Naive thymus-derived CD4-positive, alpha-beta T cell (primary cell): ENCODE measurements at regions not wholly inside any gene's neighbourhood (a gene's known extent, or its start where the extent isn't known, plus 50 kb on each side); places are given as distances from the start of the nearest gene placed in this dataset.

Source experiments
- ATAC-seq: fragments of 150-1000 bp; cut with Tn5 transposase; 2 replicates; pipeline ENCODE4 v1.10.0; 2021; ENCODE audit warnings: mild to moderate bottlenecking, moderate library complexity
- CTCF ChIA-PET: fragments of 350-600 bp; sonication (Branson Sonifier 250); formaldehyde crosslinking; loops from one replicate; lab custom pipeline; 2021; ENCODE audit warnings: antibody characterized with exemption; lab: Charles Lee
- POLR2A ChIA-PET: fragments of 350-600 bp; sonication (Branson Sonifier 250); formaldehyde crosslinking; loops from one replicate; lab custom pipeline; 2021; ENCODE audit warnings: antibody characterized with exemption, inconsistent platforms; lab: Charles Lee
- DNase-seq, 9 donors: peaks; one replicate each; pipeline versions ENCODE4 v3.0.0 to v3.0.0-alpha.2; 2020 to 2022; ENCODE audit warnings: mixed read lengths in 1 of 9
- H3K27ac ChIP-seq: one replicate; pipeline ENCODE4 v1.7.0; 2013; ENCODE audit warnings: mild to moderate bottlenecking, low read depth, low read length, moderate library complexity
- H3K27me3 ChIP-seq, 2 donors: one replicate each; pipeline ENCODE4 v1.7.0; 2013; ENCODE audit warnings: low read length in 2 of 2, mild to moderate bottlenecking in 2 of 2, moderate library complexity in 2 of 2; ENCODE audit not compliant: control insufficient read depth in 2 of 2, insufficient read depth in 2 of 2
- H3K36me3 ChIP-seq, 3 experiments: 1 replicate in 2 of 3; 2 replicates in 1 of 3; pipeline ENCODE4 v1.7.0; 2013; ENCODE audit warnings: low read length in 3 of 3, mild to moderate bottlenecking in 3 of 3, moderate library complexity in 1 of 3; ENCODE audit not compliant: insufficient read depth in 3 of 3, control insufficient read depth in 2 of 3
- H3K4me1 ChIP-seq, 2 donors: one replicate each; pipeline ENCODE4 v1.7.0; 2013; ENCODE audit warnings: low read length in 2 of 2, mild to moderate bottlenecking in 2 of 2, moderate library complexity in 1 of 2; ENCODE audit not compliant: control insufficient read depth in 2 of 2, insufficient read depth in 2 of 2
- H3K4me3 ChIP-seq: 2 replicates; pipeline ENCODE4 v1.7.0; 2013; ENCODE audit warnings: mild to moderate bottlenecking, low read length
- H3K9me3 ChIP-seq, 3 experiments: 1 replicate in 2 of 3; 2 replicates in 1 of 3; pipeline ENCODE4 v1.7.0; 2013; ENCODE audit warnings: low read length in 3 of 3; ENCODE audit not compliant: control insufficient read depth in 2 of 3
- H3K27ac Mint-ChIP-seq, 9 donors: one replicate each; pipeline ENCODE4 v1.8.0; 2020 to 2022; ENCODE audit warnings: mixed read lengths in 9 of 9, mild to moderate bottlenecking in 8 of 9, moderate library complexity in 5 of 9, inconsistent platforms in 2 of 9
- H3K27me3 Mint-ChIP-seq, 5 donors: one replicate each; pipeline ENCODE4 v1.8.0; 2021 to 2022; ENCODE audit warnings: mixed read lengths in 5 of 5, mild to moderate bottlenecking in 1 of 5
- H3K36me3 Mint-ChIP-seq, 5 donors: one replicate each; pipeline ENCODE4 v1.8.0; 2020 to 2022; ENCODE audit warnings: mixed read lengths in 5 of 5, mild to moderate bottlenecking in 3 of 5, inconsistent platforms in 1 of 5
- H3K4me1 Mint-ChIP-seq, 7 donors: one replicate each; pipeline ENCODE4 v1.8.0; 2020 to 2022; ENCODE audit warnings: mixed read lengths in 7 of 7, mild to moderate bottlenecking in 3 of 7, inconsistent platforms in 1 of 7
- H3K4me3 Mint-ChIP-seq, 10 donors: one replicate each; pipeline ENCODE4 v1.8.0; 2020 to 2022; ENCODE audit warnings: mild to moderate bottlenecking in 10 of 10, mixed read lengths in 10 of 10, moderate library complexity in 6 of 10, inconsistent platforms in 2 of 10
- H3K9me3 Mint-ChIP-seq, 11 donors: one replicate each; pipeline ENCODE4 v1.8.0; 2020 to 2022; ENCODE audit warnings: mixed read lengths in 11 of 11, mild to moderate bottlenecking in 4 of 11, inconsistent platforms in 1 of 11, moderate library complexity in 1 of 11
- intact Hi-C, 2 donors: fragments of 100-400 bp; cut with micrococcal nuclease; formaldehyde crosslinking; loops; one replicate each; pipeline ENCODE4 v1.15.1; 2023

DNA sequence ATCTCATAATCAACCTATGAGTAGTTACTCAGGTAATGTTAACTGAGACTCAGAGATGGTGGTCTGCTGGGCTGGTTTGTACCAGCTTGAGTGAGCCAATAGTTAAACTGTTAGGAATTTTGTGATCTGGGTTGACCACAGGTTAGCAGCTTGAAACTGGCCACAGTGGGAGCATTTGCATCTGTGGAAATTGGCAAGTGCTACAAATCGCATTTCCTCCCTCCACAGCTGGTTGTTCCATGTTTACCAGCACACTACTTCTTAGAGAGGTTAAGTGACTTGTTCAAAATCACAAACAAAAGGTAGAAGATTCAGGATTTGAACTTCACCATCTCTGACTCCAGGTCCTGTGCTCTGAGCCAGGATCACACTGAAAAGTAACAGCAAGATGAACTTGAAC is 446.9 kb upstream of the CLINT1 start:
- H3K9me3 ChIP-seq, result no peaks in the 10 kb centered on the region
- Mint-ChIP-seq H3K27me3 (peaks cover 0 to 16% (median 3%) of the 10 kb centered on the region in 5 donors), H3K4me1 (no peaks in the 10 kb centered on the region), H3K36me3 (no peaks in the 10 kb centered on the region), H3K4me3 (no peak overlapping the region), H3K27ac (no peak overlapping the region), H3K9me3 (peaks cover 0 to 5% (median 0%) of the 10 kb centered on the region in 11 donors)
- no peaks in the 10 kb centered on the region for H3K4me1 ChIP-seq
- DNase-seq (no peak), ATAC-seq (no peak)
- intact Hi-C loops, result no loop called here
- H3K27me3 ChIP-seq, result no peaks in the 10 kb centered on the region
- no peaks in the 10 kb centered on the region for H3K36me3 ChIP-seq
- no peak overlapping the region for H3K27ac ChIP-seq
- CTCF ChIA-PET, result no interaction called here
- H3K4me3 ChIP-seq, result no peak overlapping the region
- POLR2A ChIA-PET, result no interaction called here

DNA sequence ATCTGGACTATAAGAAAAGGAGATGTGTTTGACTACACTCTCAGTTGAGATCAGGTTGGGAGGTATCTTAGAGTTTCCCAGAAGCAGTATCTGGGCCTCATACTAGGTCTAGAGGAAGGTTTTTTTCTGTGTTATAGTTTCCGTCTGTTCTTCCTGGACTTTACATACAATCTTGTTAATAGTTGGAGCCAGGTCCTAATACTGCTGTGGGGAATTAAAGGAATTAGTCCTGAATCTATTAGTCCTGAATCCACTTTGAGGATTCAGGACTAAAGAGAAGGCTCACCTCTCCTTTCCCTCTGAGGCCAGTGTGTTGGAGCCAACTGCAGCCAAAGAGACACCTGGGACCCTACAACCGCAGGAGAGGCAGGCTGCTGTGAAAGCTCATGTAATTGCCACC is 445.7 kb upstream of the CLINT1 start:
- H3K9me3 ChIP-seq, result no peaks in the 10 kb centered on the region
- POLR2A ChIA-PET, result no interaction called here
- peaks cover 0 to 16% (median 3%) of the 10 kb centered on the region in 5 donors for H3K27me3 Mint-ChIP-seq

DNA sequence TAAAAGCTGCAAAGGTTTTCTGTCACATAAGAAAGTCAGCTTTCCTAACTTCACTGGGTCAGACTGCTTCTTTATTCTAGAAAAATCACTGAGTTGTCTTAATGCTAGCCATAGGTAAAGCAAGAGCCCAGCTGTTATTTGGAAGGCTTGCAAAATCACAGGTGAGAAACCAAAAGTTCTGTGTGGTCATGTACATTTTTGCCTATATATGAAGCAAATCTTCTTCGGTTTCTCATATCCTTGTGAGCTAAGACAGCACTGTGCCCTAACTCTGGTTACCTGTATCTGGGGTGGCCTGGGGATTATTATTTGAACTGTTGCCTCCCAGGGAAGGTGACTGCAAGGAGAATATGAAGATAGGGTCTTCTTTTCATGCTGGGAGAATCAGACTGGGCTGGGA is 444.9 kb upstream of the CLINT1 start:
- Histone ChIP-seq H3K27ac (no peak overlapping the region), H3K27me3 (no peaks in the 10 kb centered on the region), H3K9me3 (no peaks in the 10 kb centered on the region), H3K4me3 (no peak overlapping the region), H3K4me1 (no peaks in the 10 kb centered on the region), H3K36me3 (no peaks in the 10 kb centered on the region)
- Mint-ChIP-seq H3K27ac (no peak overlapping the region), H3K4me1 (no peaks in the 10 kb centered on the region), H3K4me3 (no peak overlapping the region), H3K9me3 (no peaks in the 10 kb centered on the region), H3K27me3 (peaks cover 0 to 11% (median 3%) of the 10 kb centered on the region in 5 donors), H3K36me3 (no peaks in the 10 kb centered on the region)
- DNase-seq, result no peak
- CTCF ChIA-PET, result no interaction called here
- ATAC-seq, result no peak
- POLR2A ChIA-PET, result no interaction called here
- intact Hi-C loops, result no loop called here

More for the DNA sequence above, 445.7 kb upstream of the CLINT1 start:
- no peaks in the 10 kb centered on the region for H3K36me3 ChIP-seq
- CTCF ChIA-PET, result no interaction called here
- H3K27me3 ChIP-seq, result no peaks in the 10 kb centered on the region
- ATAC-seq (no peak), DNase-seq (no peak)
- Mint-ChIP-seq H3K36me3 (no peaks in the 10 kb centered on the region), H3K27ac (no peak overlapping the region), H3K9me3 (no peaks in the 10 kb centered on the region), H3K4me1 (no peaks in the 10 kb centered on the region), H3K4me3 (no peak overlapping the region)
- H3K4me3 ChIP-seq, result no peak overlapping the region
- H3K4me1 ChIP-seq, result no peaks in the 10 kb centered on the region
- no peak overlapping the region for H3K27ac ChIP-seq
- intact Hi-C loops, result no loop called here

DNA sequence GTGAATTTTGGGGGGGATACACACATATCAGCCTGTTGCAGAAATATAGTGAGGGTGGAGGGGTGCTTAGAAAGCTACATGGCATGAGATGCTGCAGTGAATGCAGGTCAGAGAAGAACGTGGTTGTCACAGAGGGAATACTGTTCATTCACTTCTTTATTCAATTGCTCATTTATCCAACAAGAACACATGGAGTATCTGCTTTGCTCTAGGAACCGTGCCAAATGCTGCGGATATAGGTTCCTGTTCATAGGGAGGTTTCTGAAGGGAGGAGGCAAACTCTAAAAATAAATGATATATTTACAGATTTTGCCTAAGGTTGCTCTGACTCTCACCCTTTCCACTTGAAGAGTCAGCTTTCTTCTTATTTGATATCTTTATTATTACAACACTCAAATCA is 444.3 kb upstream of the CLINT1 start:
- Histone ChIP-seq H3K27ac (no peak overlapping the region), H3K4me1 (no peaks in the 10 kb centered on the region), H3K27me3 (no peaks in the 10 kb centered on the region), H3K9me3 (no peaks in the 10 kb centered on the region), H3K4me3 (no peak overlapping the region), H3K36me3 (no peaks in the 10 kb centered on the region)
- Mint-ChIP-seq H3K36me3 (no peaks in the 10 kb centered on the region), H3K4me3 (no peak overlapping the region), H3K9me3 (no peaks in the 10 kb centered on the region), H3K27ac (no peak overlapping the region), H3K4me1 (no peaks in the 10 kb centered on the region), H3K27me3 (peaks cover 0 to 6% (median 2%) of the 10 kb centered on the region in 5 donors)
- no peak for ATAC-seq
- intact Hi-C loops, result no loop called here
- DNase-seq, result no peak
- ChIA-PET POLR2A (no interaction called here), CTCF (no interaction called here)

DNA sequence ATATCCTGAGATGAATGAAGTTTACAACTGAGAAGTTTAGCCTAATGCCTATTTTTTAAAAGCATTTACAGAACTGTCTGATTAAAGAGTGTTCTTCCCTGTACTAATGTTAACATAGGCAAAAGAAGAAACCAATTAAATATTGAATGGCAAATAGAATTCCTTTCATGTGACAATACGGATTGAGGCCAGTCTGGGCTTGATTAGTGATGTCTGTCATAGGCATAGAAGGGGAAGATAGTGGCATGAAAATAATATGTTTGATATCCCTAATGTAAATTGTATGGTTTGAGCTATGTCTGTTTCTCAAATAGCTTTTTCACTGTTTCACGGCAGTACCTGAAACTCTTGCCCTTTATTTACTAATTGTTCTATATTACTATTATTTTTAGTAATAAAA is 443.1 kb upstream of the CLINT1 start:
- CTCF ChIA-PET, result no interaction called here

DNA sequence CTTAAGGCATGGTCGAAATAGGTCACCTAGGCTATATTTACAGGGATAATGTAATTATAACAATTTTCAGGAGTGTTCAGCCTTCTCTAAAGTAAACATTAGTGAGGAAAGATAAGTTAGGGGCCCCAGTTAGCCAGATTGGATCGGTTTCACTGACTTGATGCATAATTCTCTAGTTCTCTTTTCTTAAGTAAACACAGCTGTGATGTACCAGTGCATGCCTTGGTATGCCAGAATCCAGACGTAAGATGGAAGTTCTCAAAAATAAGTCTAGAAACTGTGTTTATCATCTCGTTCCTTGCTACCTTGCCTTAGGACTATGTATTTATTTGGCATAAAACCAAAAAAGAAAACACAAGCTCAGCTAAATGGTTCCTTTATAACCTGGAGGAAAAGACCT is 442.2 kb upstream of the CLINT1 start:
- no peak overlapping the region for H3K27ac Mint-ChIP-seq
- H3K36me3 ChIP-seq, result no peaks in the 10 kb centered on the region
- H3K27me3 Mint-ChIP-seq, result peaks cover 0 to 3% (median 0%) of the 10 kb centered on the region in 5 donors
- H3K27me3 ChIP-seq, result no peaks in the 10 kb centered on the region
- intact Hi-C loops, result no loop called here
- H3K4me3 Mint-ChIP-seq, result no peak overlapping the region
- no peaks in the 10 kb centered on the region for H3K4me1 ChIP-seq
- H3K36me3 Mint-ChIP-seq, result peaks cover 0 to 5% (median 0%) of the 10 kb centered on the region in 5 donors
- CTCF ChIA-PET, result no interaction called here
- peaks cover 0 to 14% (median 9%) of the 10 kb centered on the region in 11 donors for H3K9me3 Mint-ChIP-seq
- H3K9me3 ChIP-seq, result no peaks in the 10 kb centered on the region
- ATAC-seq, result no peak
- H3K4me3 ChIP-seq, result no peak overlapping the region
- no peak overlapping the region for H3K27ac ChIP-seq
- no peaks in the 10 kb centered on the region for H3K4me1 Mint-ChIP-seq
- DNase-seq, result no peak
- POLR2A ChIA-PET, result no interaction called here

More for the DNA sequence above, 443.1 kb upstream of the CLINT1 start:
- ATAC-seq, result no peak
- DNase-seq, result no peak
- intact Hi-C loops, result no loop called here
- no peak overlapping the region for H3K27ac Mint-ChIP-seq
- Histone ChIP-seq H3K27me3 (no peaks in the 10 kb centered on the region), H3K9me3 (no peaks in the 10 kb centered on the region), H3K36me3 (no peaks in the 10 kb centered on the region), H3K4me1 (no peaks in the 10 kb centered on the region), H3K27ac (no peak overlapping the region), H3K4me3 (no peak overlapping the region)
- H3K36me3 Mint-ChIP-seq, result peaks cover 0 to 3% (median 0%) of the 10 kb centered on the region in 5 donors
- no peak overlapping the region for H3K4me3 Mint-ChIP-seq
- no peaks in the 10 kb centered on the region for H3K4me1 Mint-ChIP-seq
- H3K27me3 Mint-ChIP-seq, result peaks cover 0 to 3% (median 0%) of the 10 kb centered on the region in 5 donors
- peaks cover 0 to 6% (median 3%) of the 10 kb centered on the region in 11 donors for H3K9me3 Mint-ChIP-seq
- POLR2A ChIA-PET, result no interaction called here

DNA sequence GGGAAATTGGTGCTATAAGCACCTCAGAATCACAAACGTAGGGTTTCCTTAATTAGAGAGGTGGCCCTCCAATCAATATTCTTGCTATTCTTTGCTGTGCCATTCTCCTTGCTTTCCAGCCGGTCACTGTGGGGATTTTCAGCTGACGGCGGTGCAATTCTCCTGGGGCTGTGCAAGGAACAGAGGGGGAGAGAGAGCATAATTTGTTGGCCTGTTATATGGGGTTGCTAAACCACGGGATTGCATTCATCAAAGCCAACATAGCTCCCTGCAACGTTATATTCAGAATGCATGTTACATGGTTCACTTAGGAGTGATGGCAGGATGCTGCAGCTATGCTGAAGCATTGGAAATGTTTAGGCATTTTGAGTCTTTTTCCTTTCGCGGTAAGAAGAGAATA is 441.3 kb upstream of the CLINT1 start:
- no peaks in the 10 kb centered on the region for H3K9me3 ChIP-seq

More for the DNA sequence above, 441.3 kb upstream of the CLINT1 start:
- ChIA-PET POLR2A (no interaction called here), CTCF (no interaction called here)
- no peaks in the 10 kb centered on the region for H3K36me3 ChIP-seq
- intact Hi-C loops, result no loop called here
- H3K4me1 ChIP-seq, result no peaks in the 10 kb centered on the region
- Mint-ChIP-seq H3K27ac (no peak overlapping the region), H3K4me1 (no peaks in the 10 kb centered on the region), H3K27me3 (peaks cover 0 to 3% (median 0%) of the 10 kb centered on the region in 5 donors), H3K36me3 (peaks cover 0 to 5% (median 0%) of the 10 kb centered on the region in 5 donors), H3K9me3 (peaks cover 0 to 21% (median 10%) of the 10 kb centered on the region in 11 donors), H3K4me3 (no peak overlapping the region)
- no peak for ATAC-seq
- no peaks in the 10 kb centered on the region for H3K27me3 ChIP-seq
- H3K27ac ChIP-seq, result no peak overlapping the region
- DNase-seq, result no peak
- no peak overlapping the region for H3K4me3 ChIP-seq
